Neural cell (in vitro differentiated cells): ENCODE measurements at regions not wholly inside any gene's neighbourhood (a gene's known extent, or its start where the extent isn't known, plus 50 kb on each side); places are given as distances from the start of the nearest gene placed in this dataset.

ENCODE experiments used
- H2AFZ ChIP-seq: fragments of 200-600, 300-800 bp; sonication (generic), shearing (Covaris generic); 2 replicates; pipeline ENCODE4 v1.6.0; 2014; ENCODE audit warnings: low read depth, mild to moderate bottlenecking, antibody characterized with exemption, low read length, moderate library complexity
- H3F3A ChIP-seq: fragments of 200-600 bp; shearing (Covaris generic); 2 replicates; pipeline ENCODE4 v1.6.1; 2016; ENCODE audit warnings: mild to moderate bottlenecking, moderate library complexity, mixed read lengths, antibody characterized with exemption, low read length; ENCODE audit not compliant: insufficient read depth, poor library complexity, severe bottlenecking
- H3K27ac ChIP-seq: fragments of 200-600, 300-800 bp; sonication (generic), shearing (Covaris generic); 2 replicates; pipeline ENCODE4 v1.5.1; 2014; ENCODE audit warnings: mild to moderate bottlenecking, low read length, moderate library complexity
- H3K27me3 ChIP-seq: fragments of 300-800, 200-600 bp; sonication (generic), shearing (Covaris generic); 2 replicates; pipeline ENCODE4 v1.6.0; 2014; ENCODE audit warnings: mild to moderate bottlenecking, low read depth, low read length, moderate library complexity; ENCODE audit not compliant: insufficient read depth
- H3K36me3 ChIP-seq: fragments of 300-800, 200-600 bp; sonication (generic), shearing (Covaris generic); 2 replicates; pipeline ENCODE4 v1.5.1; 2014; ENCODE audit warnings: mild to moderate bottlenecking, antibody characterized with exemption, low read length, moderate library complexity; ENCODE audit not compliant: insufficient read depth
- H3K4me2 ChIP-seq: fragments of 300-800, 200-600 bp; sonication (generic), shearing (Covaris generic); 2 replicates; pipeline ENCODE4 v1.6.0; 2014; ENCODE audit warnings: mild to moderate bottlenecking, low read length
- H3K4me3 ChIP-seq: fragments of 300-800, 200-600 bp; sonication (generic), shearing (Covaris generic); 2 replicates; pipeline ENCODE4 v1.5.1; 2014; ENCODE audit warnings: mild to moderate bottlenecking, low read length, moderate library complexity
- H3K79me2 ChIP-seq: fragments of 200-600 bp; shearing (Covaris generic); replicated peaks from 2 replicates; pipeline ENCODE4 v1.6.0; 2014; ENCODE audit warnings: mild to moderate bottlenecking, low read length, moderate library complexity; ENCODE audit not compliant: insufficient read depth
- H3K9ac ChIP-seq: fragments of 300-800, 200-600 bp; sonication (generic), shearing (Covaris generic); 2 replicates; pipeline ENCODE4 v1.6.1; 2016; ENCODE audit warnings: mild to moderate bottlenecking, low read length, mixed read lengths
- H3K9me2 ChIP-seq: fragments of 200-600 bp; shearing (Covaris generic); 2 replicates; pipeline ENCODE4 v1.6.1; 2016; ENCODE audit warnings: mild to moderate bottlenecking, low read length, mixed read lengths; ENCODE audit not compliant: insufficient read depth
- H3K9me3 ChIP-seq: fragments of 200-600, 300-800 bp; sonication (generic), shearing (Covaris generic); 2 replicates; pipeline ENCODE4 v1.6.1; 2016; ENCODE audit warnings: mild to moderate bottlenecking, mixed run types, low read length, moderate library complexity, mixed read lengths
- H4K20me1 ChIP-seq: fragments of 200-600 bp; shearing (Covaris generic); 2 replicates; pipeline ENCODE4 v1.6.1; 2016; ENCODE audit warnings: mild to moderate bottlenecking, mixed run types; ENCODE audit not compliant: insufficient read depth
- CTCF ChIP-seq: fragments of 450-650 bp; IDR thresholded peaks from 2 replicates; pipeline ENCODE4 v1.5.1; 2014; ENCODE audit warnings: antibody characterized with exemption, mild to moderate bottlenecking, moderate library complexity; ENCODE audit not compliant: poor library complexity, severe bottlenecking
- EP300 ChIP-seq: fragments of 450-650 bp; conservative IDR thresholded peaks from 2 replicates; pipeline ENCODE4 v1.6.1; 2014; ENCODE audit warnings: antibody characterized with exemption, mild to moderate bottlenecking, moderate library complexity; ENCODE audit not compliant: poor library complexity, severe bottlenecking
- EZH2 ChIP-seq: fragments of 200-600, 300-800 bp; shearing (Covaris generic), sonication (generic); IDR thresholded peaks from 2 replicates; pipeline ENCODE4 v1.6.1; 2014; ENCODE audit warnings: antibody characterized with exemption, low read length, borderline replicate concordance, mild to moderate bottlenecking; ENCODE audit not compliant: insufficient read depth, poor library complexity, severe bottlenecking
- MXI1 ChIP-seq: fragments of 450-650 bp; conservative IDR thresholded peaks from 2 replicates; pipeline ENCODE4 v1.6.1; 2014; ENCODE audit warnings: antibody characterized with exemption, mild to moderate bottlenecking; ENCODE audit not compliant: poor library complexity, severe bottlenecking
- POLR2AphosphoS5 ChIP-seq: IDR thresholded peaks from 2 replicates; pipeline ENCODE4 v1.6.1; 2012
- REST ChIP-seq: IDR thresholded peaks from 2 replicates; pipeline ENCODE4 v1.6.1; 2012; ENCODE audit warnings: borderline replicate concordance
- SMC3 ChIP-seq: fragments of 450-650 bp; conservative IDR thresholded peaks from 2 replicates; pipeline ENCODE4 v1.6.1; 2014; ENCODE audit warnings: antibody characterized with exemption, mild to moderate bottlenecking, moderate library complexity; ENCODE audit not compliant: poor library complexity
- TAF1 ChIP-seq: IDR thresholded peaks from 2 replicates; pipeline ENCODE4 v1.6.1; 2012; ENCODE audit warnings: low read depth

- H3K9me2 ChIP-seq, result no peaks in the 10 kb centered on the region
- H3K4me3 ChIP-seq, result no peak overlapping the region
These were observed 94.2 kb upstream of the RAPGEF2 start for GRCh38 chr4:159008671-159009070.

GRCh38 chr4:159009521-159009920, 93.4 kb upstream of the RAPGEF2 start:
- no peaks in the 10 kb centered on the region for H3K27me3 ChIP-seq
- H3K9me3 ChIP-seq, result no peaks in the 10 kb centered on the region
- H3K27ac ChIP-seq, result no peak overlapping the region
- H3F3A ChIP-seq, result no peaks in the 10 kb centered on the region
- no peaks in the 10 kb centered on the region for H3K79me2 ChIP-seq
- H3K36me3 ChIP-seq, result no peaks in the 10 kb centered on the region
- H4K20me1 ChIP-seq, result no peaks in the 10 kb centered on the region
- H3K4me3 ChIP-seq, result no peak overlapping the region
- H2AFZ ChIP-seq, result no peak overlapping the region
- H3K4me2 ChIP-seq, result no peak overlapping the region
- no peak overlapping the region for H3K9ac ChIP-seq
- H3K9me2 ChIP-seq, result no peaks in the 10 kb centered on the region
- TF ChIP-seq POLR2AphosphoS5, result no peak
- TF ChIP-seq TAF1, result no peak
- no peak for TF ChIP-seq EZH2
- TF ChIP-seq REST, result no peak
- no peak for TF ChIP-seq SMC3
- no peak for TF ChIP-seq MXI1
- TF ChIP-seq EP300, result no peak
- no peak for TF ChIP-seq CTCF

More at GRCh38 chr4:159008671-159009070, 94.2 kb upstream of the RAPGEF2 start:
- TF ChIP-seq CTCF, result no peak
- TF ChIP-seq POLR2AphosphoS5, result no peak
- TF ChIP-seq SMC3, result no peak
- TF ChIP-seq EP300, result no peak
- no peak for TF ChIP-seq REST
- Histone ChIP-seq H3F3A (no peaks in the 10 kb centered on the region), H3K27ac (no peak overlapping the region), H3K79me2 (no peaks in the 10 kb centered on the region), H3K27me3 (no peaks in the 10 kb centered on the region), H3K9me3 (no peaks in the 10 kb centered on the region), H3K9ac (no peak overlapping the region), H3K4me2 (no peak overlapping the region), H2AFZ (no peak overlapping the region), H3K36me3 (no peaks in the 10 kb centered on the region), H4K20me1 (no peaks in the 10 kb centered on the region)
